GM12873 (cell line): ENCODE measurements at regions not wholly inside any gene's neighbourhood (a gene's known extent, or its start where the extent isn't known, plus 50 kb on each side); places are given as distances from the start of the nearest gene placed in this dataset.

Experiments used
- TF ChIP-seq, protein P1 (sequence below): IDR thresholded peaks from 2 replicates; pipeline ENCODE4 v1.5.1; 2012; ENCODE audit warnings: low read depth, mild to moderate bottlenecking, moderate library complexity, low read length, control low read depth; ENCODE audit not compliant: insufficient read depth; ENCODE audit errors: missing control alignments

DNA sequence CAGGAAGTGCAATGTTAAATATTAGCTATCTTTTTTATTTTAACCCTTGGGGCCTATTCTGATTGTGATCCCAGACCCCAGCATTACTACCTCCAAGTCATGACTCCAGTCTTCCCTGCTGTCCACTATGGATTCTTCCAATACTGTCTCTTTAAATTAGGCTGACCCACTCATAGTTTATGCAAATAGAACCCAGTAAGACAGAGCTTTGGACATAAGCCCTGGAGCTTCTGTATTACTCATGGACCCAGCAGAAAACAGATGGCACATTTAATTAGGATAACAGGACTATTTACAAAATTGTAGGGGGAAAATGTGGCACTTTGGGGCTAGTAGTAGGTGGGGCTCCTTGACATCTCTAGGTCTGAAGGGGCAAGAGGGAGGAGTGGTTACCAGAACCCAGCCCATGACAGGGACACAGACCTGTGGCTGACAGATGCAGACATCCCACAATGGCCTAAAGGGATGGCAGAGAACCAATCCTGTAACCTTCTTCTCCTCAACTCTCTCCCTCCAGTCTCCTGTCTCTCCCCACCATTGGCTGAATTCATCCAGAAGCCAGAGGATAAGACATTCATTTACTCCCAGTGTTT is 233.5 kb downstream of the OMA1 start:
- TF ChIP-seq, protein P1, sequence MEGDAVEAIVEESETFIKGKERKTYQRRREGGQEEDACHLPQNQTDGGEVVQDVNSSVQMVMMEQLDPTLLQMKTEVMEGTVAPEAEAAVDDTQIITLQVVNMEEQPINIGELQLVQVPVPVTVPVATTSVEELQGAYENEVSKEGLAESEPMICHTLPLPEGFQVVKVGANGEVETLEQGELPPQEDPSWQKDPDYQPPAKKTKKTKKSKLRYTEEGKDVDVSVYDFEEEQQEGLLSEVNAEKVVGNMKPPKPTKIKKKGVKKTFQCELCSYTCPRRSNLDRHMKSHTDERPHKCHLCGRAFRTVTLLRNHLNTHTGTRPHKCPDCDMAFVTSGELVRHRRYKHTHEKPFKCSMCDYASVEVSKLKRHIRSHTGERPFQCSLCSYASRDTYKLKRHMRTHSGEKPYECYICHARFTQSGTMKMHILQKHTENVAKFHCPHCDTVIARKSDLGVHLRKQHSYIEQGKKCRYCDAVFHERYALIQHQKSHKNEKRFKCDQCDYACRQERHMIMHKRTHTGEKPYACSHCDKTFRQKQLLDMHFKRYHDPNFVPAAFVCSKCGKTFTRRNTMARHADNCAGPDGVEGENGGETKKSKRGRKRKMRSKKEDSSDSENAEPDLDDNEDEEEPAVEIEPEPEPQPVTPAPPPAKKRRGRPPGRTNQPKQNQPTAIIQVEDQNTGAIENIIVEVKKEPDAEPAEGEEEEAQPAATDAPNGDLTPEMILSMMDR = no peak

- TF ChIP-seq, protein P1 = no peak
Observed at GRCh38 chr1:58312461-58312860, 234.1 kb downstream of the OMA1 start.

DNA sequence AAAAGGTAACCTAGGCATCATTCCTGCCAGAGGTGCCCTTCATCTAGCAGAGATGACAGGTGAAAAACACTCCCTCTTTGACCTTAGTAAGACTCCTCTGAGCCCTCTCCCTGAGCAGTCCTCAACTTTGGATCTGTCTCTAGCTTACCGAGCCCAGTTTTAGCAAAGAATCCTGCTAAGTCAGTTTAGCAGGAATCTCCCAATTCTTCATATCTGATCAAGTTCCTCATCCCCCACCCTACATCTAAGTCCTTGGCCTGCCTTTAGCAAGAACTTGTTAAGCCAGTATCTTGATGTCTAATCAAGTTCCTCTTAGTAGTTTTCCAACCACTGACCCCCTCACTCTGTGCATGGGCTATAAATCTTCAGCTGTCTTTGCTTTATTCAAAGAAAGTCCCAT is 235.6 kb downstream of the OMA1 start:
- TF ChIP-seq, protein P1 = no peak

DNA sequence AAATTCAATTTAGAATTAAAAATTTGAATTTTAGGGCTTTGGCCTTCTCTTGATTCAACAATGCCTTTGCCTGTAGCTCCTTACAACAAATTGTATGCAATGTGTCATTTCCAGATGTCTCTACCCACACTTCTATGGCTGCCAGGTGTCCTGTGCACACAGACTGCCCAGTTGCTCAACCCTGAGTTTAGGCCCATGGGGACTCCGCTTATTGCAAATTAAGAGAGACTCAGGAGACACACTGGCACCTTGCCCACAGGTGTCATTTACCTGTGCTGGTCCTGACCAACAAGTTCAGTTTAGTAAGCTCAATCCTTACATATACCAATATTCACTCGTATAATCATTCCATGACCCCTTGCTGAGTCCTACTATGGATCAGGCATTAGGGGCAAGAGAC is 236.1 kb downstream of the OMA1 start:
- TF ChIP-seq, protein P1 = no peak

DNA sequence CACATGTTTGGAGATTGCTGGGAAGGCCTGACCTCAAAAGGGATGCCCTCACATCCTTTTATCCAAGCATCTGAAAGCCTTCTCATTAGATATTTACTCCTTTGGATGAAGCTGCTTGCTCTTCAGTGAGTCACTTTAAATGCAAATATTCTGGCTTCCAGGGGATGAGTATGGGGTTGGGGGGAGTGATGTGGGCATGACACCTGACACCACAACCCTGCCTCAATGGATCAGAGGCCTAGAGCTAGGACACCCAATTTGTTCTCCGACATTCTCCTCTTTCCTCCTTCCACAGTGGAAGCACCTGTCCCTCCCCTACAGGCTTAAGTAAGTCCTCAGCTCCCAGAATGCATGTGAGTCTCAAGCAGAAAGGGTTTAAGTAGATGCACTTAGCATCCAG is 238.3 kb downstream of the OMA1 start:
- TF ChIP-seq, protein P1 = no peak

DNA sequence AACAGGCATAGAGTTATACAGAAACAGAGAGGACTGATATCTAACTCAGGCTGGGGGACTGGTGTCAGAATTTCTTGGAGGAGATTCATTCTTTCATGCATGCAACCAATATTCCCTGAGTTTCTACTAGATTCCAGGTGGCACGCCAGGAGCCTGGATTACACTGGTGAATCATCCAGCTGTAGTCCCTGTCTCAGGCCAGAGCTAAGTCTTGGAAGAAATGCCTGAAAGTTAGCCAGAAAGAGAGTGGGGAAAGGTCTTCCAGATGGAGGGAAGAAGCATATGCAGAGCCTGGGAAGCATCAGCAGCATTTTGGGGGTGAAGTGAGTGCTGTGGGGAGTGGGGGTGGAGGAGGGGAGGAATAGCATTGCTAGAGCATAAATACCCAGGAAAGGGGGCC is 239.1 kb downstream of the OMA1 start:
- TF ChIP-seq, protein P1 = no peak

DNA sequence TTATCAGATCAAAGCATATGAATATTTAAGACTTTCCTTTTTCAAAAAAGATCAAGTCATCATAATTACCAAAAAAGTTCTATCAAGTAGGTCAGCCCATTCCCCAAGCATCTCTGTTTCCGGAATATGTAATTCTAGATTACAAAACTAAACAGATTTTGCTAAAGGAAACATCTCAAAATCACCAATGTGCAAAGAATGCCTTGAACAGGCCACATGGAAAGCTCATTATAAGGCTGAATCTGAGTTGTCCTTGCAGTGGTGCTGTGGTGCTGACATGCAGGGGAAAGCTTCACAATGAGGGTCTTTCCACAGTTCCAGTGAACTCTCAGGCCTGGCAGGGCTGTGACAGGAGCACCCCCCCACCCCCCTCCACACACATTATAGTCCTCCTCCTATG is 240.9 kb downstream of the OMA1 start:
- TF ChIP-seq, protein P1 = no peak

- TF ChIP-seq, protein P1 = no peak
Observed at GRCh38 chr1:58304346-58304975, 242.1 kb downstream of the OMA1 start.
